ENCODE measurements at regions not wholly inside any gene's neighbourhood (a gene's known extent, or its start where the extent isn't known, plus 50 kb on each side); places are given as distances from the start of the nearest gene placed in this dataset.

- no peak overlapping the region for H3K27ac ChIP-seq (ENCODE audit: low read depth, low read length)
- H3K9ac ChIP-seq (ENCODE audit: low read length), result no peak overlapping the region
- H2AFZ ChIP-seq (ENCODE audit: low read depth, low read length, severe bottlenecking), result no peak overlapping the region
- H3K9me3 ChIP-seq (ENCODE audit: insufficient read depth, low read length), result no peaks in the 10 kb centered on the region
- no peak overlapping the region for H3K4me2 ChIP-seq (ENCODE audit: low read depth, low read length, poor library complexity, severe bottlenecking)
- no peaks in the 10 kb centered on the region for H3F3A ChIP-seq (ENCODE audit: insufficient read depth)
- H3K36me3 ChIP-seq (ENCODE audit: low read length), result no peaks in the 10 kb centered on the region
- H3K79me2 ChIP-seq (ENCODE audit: insufficient read depth, low read length), result no peaks in the 10 kb centered on the region
- no peaks in the 10 kb centered on the region for H4K20me1 ChIP-seq (ENCODE audit: low read depth, low read length)
- no peak for TF ChIP-seq CTCF (IDR thresholded peaks at IDR 0.05; ENCODE audit: insufficient read depth, low read length, poor library complexity, severe bottlenecking)
- TF ChIP-seq EZH2phosphoT487 (conservative IDR thresholded peaks at IDR 0.05; ENCODE audit: low read length), result no peak
- no peaks in the 10 kb centered on the region for H3K27me3 ChIP-seq (ENCODE audit: low read length)
- no peak overlapping the region for H3K4me3 ChIP-seq (ENCODE audit: insufficient read depth, low read length, poor library complexity, severe bottlenecking)
- no peaks in the 10 kb centered on the region for H3K9me2 ChIP-seq (replicated peaks; ENCODE audit: insufficient read depth, low read length)
These were observed 153.8 kb upstream of the LEF1 start for GRCh38 chr4:108322497-108322896.

- no peaks in the 10 kb centered on the region for H4K20me1 ChIP-seq (ENCODE audit: low read depth, low read length)
- H3K9ac ChIP-seq (ENCODE audit: low read length), result no peak overlapping the region
- no peaks in the 10 kb centered on the region for H3K27me3 ChIP-seq (ENCODE audit: low read length)
- no peak overlapping the region for H2AFZ ChIP-seq (ENCODE audit: low read depth, low read length, severe bottlenecking)
- H3K9me2 ChIP-seq (replicated peaks; ENCODE audit: insufficient read depth, low read length), result no peaks in the 10 kb centered on the region
- H3K9me3 ChIP-seq (ENCODE audit: insufficient read depth, low read length), result no peaks in the 10 kb centered on the region
- TF ChIP-seq EZH2phosphoT487 (conservative IDR thresholded peaks at IDR 0.05; ENCODE audit: low read length) (no peak), CTCF (IDR thresholded peaks at IDR 0.05; ENCODE audit: insufficient read depth, low read length, poor library complexity, severe bottlenecking) (no peak)
- no peaks in the 10 kb centered on the region for H3F3A ChIP-seq (ENCODE audit: insufficient read depth)
- no peaks in the 10 kb centered on the region for H3K79me2 ChIP-seq (ENCODE audit: insufficient read depth, low read length)
- no peaks in the 10 kb centered on the region for H3K36me3 ChIP-seq (ENCODE audit: low read length)
- no peak overlapping the region for H3K4me3 ChIP-seq (ENCODE audit: insufficient read depth, low read length, poor library complexity, severe bottlenecking)
- H3K27ac ChIP-seq (ENCODE audit: low read depth, low read length), result no peak overlapping the region
- no peak overlapping the region for H3K4me2 ChIP-seq (ENCODE audit: low read depth, low read length, poor library complexity, severe bottlenecking)
These were observed 151.3 kb upstream of the LEF1 start for GRCh38 chr4:108320061-108320460.

GRCh38 chr4:108317377-108317776 lies 148.6 kb upstream of the LEF1 start:
- H3K36me3 ChIP-seq (ENCODE audit: low read length), result no peaks in the 10 kb centered on the region
- H3K9me3 ChIP-seq (ENCODE audit: insufficient read depth, low read length), result no peaks in the 10 kb centered on the region
- H3K27me3 ChIP-seq (ENCODE audit: low read length), result no peaks in the 10 kb centered on the region
- H3F3A ChIP-seq (ENCODE audit: insufficient read depth), result no peaks in the 10 kb centered on the region
- H3K4me2 ChIP-seq (ENCODE audit: low read depth, low read length, poor library complexity, severe bottlenecking), result no peak overlapping the region
- H3K79me2 ChIP-seq (ENCODE audit: insufficient read depth, low read length), result no peaks in the 10 kb centered on the region
- TF ChIP-seq CTCF (IDR thresholded peaks at IDR 0.05; ENCODE audit: insufficient read depth, low read length, poor library complexity, severe bottlenecking), result no peak
- TF ChIP-seq EZH2phosphoT487 (conservative IDR thresholded peaks at IDR 0.05; ENCODE audit: low read length), result no peak
- H3K9ac ChIP-seq (ENCODE audit: low read length), result no peak overlapping the region
- H3K9me2 ChIP-seq (replicated peaks; ENCODE audit: insufficient read depth, low read length), result no peaks in the 10 kb centered on the region
- no peak overlapping the region for H3K27ac ChIP-seq (ENCODE audit: low read depth, low read length)
- H4K20me1 ChIP-seq (ENCODE audit: low read depth, low read length), result no peaks in the 10 kb centered on the region
- no peak overlapping the region for H3K4me3 ChIP-seq (ENCODE audit: insufficient read depth, low read length, poor library complexity, severe bottlenecking)
- no peak overlapping the region for H2AFZ ChIP-seq (ENCODE audit: low read depth, low read length, severe bottlenecking)

GRCh38 chr4:108315694-108316093 lies 147.0 kb upstream of the LEF1 start:
- Histone ChIP-seq H3K27ac (ENCODE audit: low read depth, low read length) (no peak overlapping the region), H3K9me3 (ENCODE audit: insufficient read depth, low read length) (no peaks in the 10 kb centered on the region), H3K4me2 (ENCODE audit: low read depth, low read length, poor library complexity, severe bottlenecking) (no peak overlapping the region), H3K79me2 (ENCODE audit: insufficient read depth, low read length) (no peaks in the 10 kb centered on the region), H4K20me1 (ENCODE audit: low read depth, low read length) (no peaks in the 10 kb centered on the region), H3K27me3 (ENCODE audit: low read length) (no peaks in the 10 kb centered on the region), H3K36me3 (ENCODE audit: low read length) (no peaks in the 10 kb centered on the region), H3K4me3 (ENCODE audit: insufficient read depth, low read length, poor library complexity, severe bottlenecking) (no peak overlapping the region), H3K9ac (ENCODE audit: low read length) (no peak overlapping the region), H3K9me2 (replicated peaks; ENCODE audit: insufficient read depth, low read length) (no peaks in the 10 kb centered on the region), H2AFZ (ENCODE audit: low read depth, low read length, severe bottlenecking) (no peak overlapping the region), H3F3A (ENCODE audit: insufficient read depth) (no peaks in the 10 kb centered on the region)
- no peak for TF ChIP-seq CTCF (IDR thresholded peaks at IDR 0.05; ENCODE audit: insufficient read depth, low read length, poor library complexity, severe bottlenecking)
- TF ChIP-seq EZH2phosphoT487 (conservative IDR thresholded peaks at IDR 0.05; ENCODE audit: low read length), result no peak

Measured in SU-DHL-6 (cell line).